Brain microvascular endothelial cell (primary cell): ENCODE measurements at regions not wholly inside any gene's neighbourhood (a gene's known extent, or its start where the extent isn't known, plus 50 kb on each side); places are given as distances from the start of the nearest gene placed in this dataset.

ENCODE experiments used
- DNase-seq: peaks from one replicate; pipeline ENCODE4 v3.0.0-alpha.2; 2020
- H3K27ac ChIP-seq: fragments of 250-450 bp; sonication (Bioruptor Pico); 2 replicates; pipeline ENCODE4 v1.5.1; 2020; ENCODE audit warnings: mild to moderate bottlenecking, moderate library complexity
- H3K27me3 ChIP-seq: fragments of 250-450 bp; sonication (Bioruptor Pico); replicated peaks from 2 replicates; pipeline ENCODE4 v1.5.1; 2020; ENCODE audit warnings: mild to moderate bottlenecking
- H3K36me3 ChIP-seq: fragments of 250-450 bp; sonication (Bioruptor Pico); replicated peaks from 2 replicates; pipeline ENCODE4 v1.5.1; 2020; ENCODE audit warnings: mild to moderate bottlenecking
- H3K4me3 ChIP-seq: 2 replicates; pipeline ENCODE4 v1.5.1; 2011; ENCODE audit warnings: low read depth, mild to moderate bottlenecking, control low read depth, low read length, moderate library complexity
- in situ Hi-C: cut with HindIII; loops from 2 replicates; pipeline ENCODE4 v1.10.0; 2017; ENCODE audit warnings: low sequenced_read_pairs, low pct_ligation_motif_present
- TF ChIP-seq, protein P1 (sequence below): IDR thresholded peaks from 2 replicates; pipeline ENCODE4 v1.5.1; 2011; ENCODE audit warnings: low read depth, mild to moderate bottlenecking, moderate library complexity, low read length, control low read depth, inconsistent platforms; ENCODE audit errors: missing control alignments

DNA sequence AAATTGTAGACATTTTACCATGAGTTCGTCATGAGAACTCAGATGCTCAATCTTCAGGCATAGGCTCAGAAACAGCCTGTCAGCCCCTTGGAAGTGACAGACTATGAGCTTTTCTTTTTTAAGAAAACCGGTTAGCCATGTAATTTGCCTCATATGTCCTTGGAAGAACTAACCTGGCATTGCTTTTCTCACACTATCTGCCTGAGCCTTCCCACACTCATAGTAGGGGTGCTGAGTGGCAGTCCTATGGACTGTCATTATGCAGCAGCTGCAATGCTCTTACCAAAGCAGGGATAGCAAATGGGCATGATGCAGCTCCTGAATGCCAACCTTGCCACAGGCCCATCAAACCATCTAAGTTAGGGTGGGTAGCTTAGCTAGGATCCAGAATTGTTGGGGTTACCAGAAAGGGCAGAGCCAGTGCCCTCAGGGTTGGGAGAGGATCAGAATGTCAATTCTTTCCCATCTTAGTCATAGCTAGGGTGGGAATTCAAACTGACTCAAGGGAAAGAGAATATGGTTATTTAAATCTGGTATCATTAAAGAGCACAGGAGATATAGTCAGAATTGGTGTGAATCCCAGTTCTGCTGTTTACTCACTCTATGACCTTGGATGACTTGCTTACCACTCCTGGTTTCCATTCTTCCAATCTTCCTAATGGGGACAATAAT, 230.6 kb upstream of the CPEB2 start:
- in situ Hi-C loops: no loop called here
- DNase-seq: no peak
- Histone ChIP-seq H3K27me3 (no peaks in the 10 kb centered on the region), H3K36me3 (no peaks in the 10 kb centered on the region), H3K27ac (no peak overlapping the region), H3K4me3 (no peak overlapping the region)
- TF ChIP-seq, protein P1, sequence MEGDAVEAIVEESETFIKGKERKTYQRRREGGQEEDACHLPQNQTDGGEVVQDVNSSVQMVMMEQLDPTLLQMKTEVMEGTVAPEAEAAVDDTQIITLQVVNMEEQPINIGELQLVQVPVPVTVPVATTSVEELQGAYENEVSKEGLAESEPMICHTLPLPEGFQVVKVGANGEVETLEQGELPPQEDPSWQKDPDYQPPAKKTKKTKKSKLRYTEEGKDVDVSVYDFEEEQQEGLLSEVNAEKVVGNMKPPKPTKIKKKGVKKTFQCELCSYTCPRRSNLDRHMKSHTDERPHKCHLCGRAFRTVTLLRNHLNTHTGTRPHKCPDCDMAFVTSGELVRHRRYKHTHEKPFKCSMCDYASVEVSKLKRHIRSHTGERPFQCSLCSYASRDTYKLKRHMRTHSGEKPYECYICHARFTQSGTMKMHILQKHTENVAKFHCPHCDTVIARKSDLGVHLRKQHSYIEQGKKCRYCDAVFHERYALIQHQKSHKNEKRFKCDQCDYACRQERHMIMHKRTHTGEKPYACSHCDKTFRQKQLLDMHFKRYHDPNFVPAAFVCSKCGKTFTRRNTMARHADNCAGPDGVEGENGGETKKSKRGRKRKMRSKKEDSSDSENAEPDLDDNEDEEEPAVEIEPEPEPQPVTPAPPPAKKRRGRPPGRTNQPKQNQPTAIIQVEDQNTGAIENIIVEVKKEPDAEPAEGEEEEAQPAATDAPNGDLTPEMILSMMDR: no peak

DNA sequence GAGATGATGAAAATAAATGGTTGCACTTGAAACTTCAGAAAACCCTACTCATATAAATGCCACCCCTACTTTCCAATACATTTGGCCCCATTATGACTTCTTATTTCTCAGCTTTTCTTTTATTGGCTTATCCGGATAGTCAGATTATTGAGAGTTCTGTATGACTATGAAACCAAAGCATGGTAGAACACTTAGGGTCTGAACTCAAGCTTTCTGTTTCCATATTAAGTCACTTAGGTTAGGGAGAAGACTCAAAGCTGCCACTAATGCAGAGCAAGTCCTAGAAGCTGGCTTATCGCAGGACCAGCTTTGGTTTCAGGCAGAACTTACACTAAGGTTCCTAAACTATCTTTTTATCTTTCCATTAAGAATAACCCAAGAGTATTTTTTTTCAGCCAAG, 229.9 kb upstream of the CPEB2 start:
- TF ChIP-seq, protein P1: no peak
- H3K27me3 ChIP-seq: no peaks in the 10 kb centered on the region
- H3K36me3 ChIP-seq: no peaks in the 10 kb centered on the region
- in situ Hi-C loops: no loop called here
- no peak overlapping the region for H3K27ac ChIP-seq
- no peak overlapping the region for H3K4me3 ChIP-seq
- DNase-seq: no peak

DNA sequence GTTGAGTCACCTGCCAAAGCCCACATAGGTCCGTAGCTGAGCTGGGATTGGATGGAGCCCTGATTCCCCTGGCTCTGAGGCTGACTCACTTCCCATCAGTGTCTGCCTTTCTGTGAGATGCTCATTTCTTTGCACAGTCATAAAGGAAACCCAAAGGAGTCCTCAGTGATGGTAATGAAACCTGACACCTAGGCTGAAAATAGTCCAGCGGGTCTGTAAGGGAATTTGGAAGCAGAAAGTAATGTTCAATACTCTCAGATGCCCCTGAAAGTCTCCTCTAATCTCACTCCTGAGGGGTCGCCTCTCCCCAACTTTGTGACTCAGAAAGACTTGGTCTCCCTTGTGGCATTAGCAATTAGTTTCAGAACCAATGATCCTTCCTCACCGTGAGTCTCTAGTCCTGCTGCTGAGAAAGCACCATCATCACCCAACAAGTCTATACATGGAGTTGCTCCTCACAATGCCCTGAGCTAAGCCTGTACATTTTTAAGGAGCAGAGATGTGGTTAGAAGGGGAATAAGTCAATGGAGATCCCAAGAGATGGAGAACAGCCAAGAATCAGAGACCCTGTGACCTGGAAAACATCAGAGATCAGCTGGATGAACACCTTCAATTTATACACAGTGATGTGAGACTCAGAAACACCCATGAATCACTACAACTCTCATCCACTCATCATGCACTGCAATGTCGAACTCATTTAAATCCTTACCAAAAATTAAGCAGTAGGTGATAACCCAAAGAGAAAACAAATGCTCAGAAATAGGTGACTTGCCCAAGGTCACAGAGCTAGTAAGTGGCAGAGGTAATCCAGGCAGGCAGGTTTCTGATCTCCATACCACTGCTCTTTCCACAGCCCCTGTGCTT, 219.0 kb upstream of the CPEB2 start:
- Histone ChIP-seq H3K4me3 (no peak overlapping the region), H3K36me3 (no peaks in the 10 kb centered on the region), H3K27ac (no peak overlapping the region), H3K27me3 (no peaks in the 10 kb centered on the region)
- TF ChIP-seq, protein P1: no peak
- peak; percentile 94 for DNase-seq
- in situ Hi-C loops: no loop called here

DNA sequence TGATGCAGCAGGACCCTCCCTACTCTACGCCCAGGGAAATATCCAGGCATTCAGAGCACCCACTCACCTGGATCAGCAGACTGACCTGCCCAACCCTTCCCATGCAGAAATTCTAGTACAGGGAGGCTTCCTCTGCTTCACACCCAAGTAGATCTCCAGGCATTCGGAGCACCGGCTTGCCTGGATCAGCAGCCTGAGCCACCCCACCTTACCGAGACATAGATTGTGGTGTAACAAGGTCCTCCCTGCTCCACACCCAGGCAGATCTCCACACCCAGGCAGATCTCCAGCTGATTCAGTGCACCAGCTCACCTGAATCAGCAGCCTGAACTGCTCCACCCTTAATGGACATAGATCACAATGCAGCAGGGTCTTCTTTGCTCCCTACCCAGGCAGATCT, 215.1 kb upstream of the CPEB2 start:
- DNase-seq: no peak
- TF ChIP-seq, protein P1: no peak
- Histone ChIP-seq H3K36me3 (no peaks in the 10 kb centered on the region), H3K4me3 (no peak overlapping the region), H3K27ac (no peak overlapping the region), H3K27me3 (no peaks in the 10 kb centered on the region)
- in situ Hi-C loops: no loop called here

DNA sequence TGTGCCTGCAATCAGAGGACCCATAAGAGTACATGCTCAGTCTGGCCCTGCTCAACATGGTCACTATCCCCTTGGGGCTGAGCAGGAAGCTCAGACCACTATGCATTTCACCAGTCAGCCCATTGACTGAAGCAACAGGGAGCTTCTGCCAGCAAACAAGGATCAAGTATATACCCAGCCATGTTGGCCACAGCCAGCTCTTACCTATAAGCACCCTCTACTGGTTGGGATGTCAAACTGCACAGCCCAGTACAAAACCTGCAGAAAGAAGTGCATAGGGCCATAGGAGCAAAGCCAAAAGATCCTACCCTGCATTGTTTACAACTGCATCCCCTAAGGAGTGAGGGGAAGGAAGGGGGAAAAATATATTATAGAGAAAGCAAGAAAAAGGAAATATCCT, 214.4 kb upstream of the CPEB2 start:
- H3K27ac ChIP-seq: no peak overlapping the region
- TF ChIP-seq, protein P1: peak; percentile 67
- no peaks in the 10 kb centered on the region for H3K27me3 ChIP-seq
- in situ Hi-C loops: no loop called here
- no peak overlapping the region for H3K4me3 ChIP-seq
- no peak for DNase-seq
- no peaks in the 10 kb centered on the region for H3K36me3 ChIP-seq
